ENCODE measurements at regions not wholly inside any gene's neighbourhood (a gene's known extent, or its start where the extent isn't known, plus 50 kb on each side); places are given as distances from the start of the nearest gene placed in this dataset.
"Not testable (repeated sequence)": the region's sequence is repeated elsewhere in the genome, so short reads cannot be mapped to it uniquely, and the experiment has no call there.

DNA sequence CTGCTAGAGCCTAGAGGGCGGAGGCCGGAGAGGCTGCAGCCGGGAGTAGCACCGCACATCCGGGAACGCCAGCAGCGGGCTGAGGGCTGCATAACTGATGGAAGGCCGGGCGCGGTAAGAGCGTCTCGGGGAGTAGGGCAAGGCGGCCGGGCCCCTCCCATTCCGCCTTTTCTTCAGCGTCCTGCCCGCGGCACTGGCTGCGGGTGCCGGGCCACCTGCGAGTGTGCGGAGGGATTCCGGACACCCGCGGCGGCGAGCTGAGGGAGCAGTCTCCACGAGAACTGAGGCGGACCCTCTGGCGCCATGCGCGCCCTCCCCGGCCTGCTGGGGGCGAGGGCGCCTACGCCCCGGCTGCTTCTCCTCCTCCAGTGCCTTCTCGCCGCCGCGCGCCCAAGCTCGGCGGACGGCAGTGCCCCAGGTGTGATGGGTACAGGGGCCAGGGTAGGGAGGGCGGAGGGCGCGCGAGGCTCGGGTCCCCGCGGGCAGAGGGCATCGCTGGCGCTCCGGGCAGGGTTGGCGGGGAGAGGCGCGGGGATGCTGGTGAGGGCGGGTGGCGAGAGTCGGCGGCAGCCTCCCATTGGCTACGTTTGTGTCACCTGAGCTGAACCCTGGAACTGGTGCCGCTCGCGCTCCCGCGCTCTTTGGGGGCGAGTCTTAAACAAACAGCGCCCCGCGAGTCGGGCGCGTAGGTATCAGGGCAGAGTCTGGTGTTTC is 334.4 kb downstream of the SRGAP2C start:
- DNase-seq (ENCODE audit: low spot score): peak; percentile 83

DNA sequence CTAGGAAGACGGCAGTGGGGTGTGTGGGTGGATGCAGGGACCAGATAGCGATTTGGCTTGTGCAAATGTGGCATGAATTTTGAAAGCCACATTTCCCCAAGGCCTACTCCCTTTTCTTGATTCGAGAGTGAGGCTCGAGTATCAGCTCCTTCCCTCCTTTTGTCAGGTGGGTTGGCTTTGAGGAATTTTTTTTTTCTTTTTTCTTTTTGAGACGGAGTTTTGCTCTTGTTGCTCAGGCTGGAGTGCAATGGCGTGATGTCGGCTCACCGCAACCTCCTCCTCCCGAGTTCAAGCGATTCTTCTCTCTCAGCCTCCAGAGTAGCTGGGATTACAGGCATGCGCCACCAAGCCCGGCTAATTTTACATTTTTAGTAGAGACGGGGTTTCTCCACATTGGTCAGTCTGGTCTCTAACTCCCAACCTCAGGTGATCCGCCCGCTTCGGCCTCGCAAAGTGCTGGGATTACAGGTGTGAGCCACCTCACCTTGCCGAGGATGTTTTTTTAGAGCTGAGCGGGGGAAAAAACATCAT is 335.0 kb downstream of the SRGAP2C start:
- not testable (repeated sequence) for DNase-seq (ENCODE audit: low spot score)

DNA sequence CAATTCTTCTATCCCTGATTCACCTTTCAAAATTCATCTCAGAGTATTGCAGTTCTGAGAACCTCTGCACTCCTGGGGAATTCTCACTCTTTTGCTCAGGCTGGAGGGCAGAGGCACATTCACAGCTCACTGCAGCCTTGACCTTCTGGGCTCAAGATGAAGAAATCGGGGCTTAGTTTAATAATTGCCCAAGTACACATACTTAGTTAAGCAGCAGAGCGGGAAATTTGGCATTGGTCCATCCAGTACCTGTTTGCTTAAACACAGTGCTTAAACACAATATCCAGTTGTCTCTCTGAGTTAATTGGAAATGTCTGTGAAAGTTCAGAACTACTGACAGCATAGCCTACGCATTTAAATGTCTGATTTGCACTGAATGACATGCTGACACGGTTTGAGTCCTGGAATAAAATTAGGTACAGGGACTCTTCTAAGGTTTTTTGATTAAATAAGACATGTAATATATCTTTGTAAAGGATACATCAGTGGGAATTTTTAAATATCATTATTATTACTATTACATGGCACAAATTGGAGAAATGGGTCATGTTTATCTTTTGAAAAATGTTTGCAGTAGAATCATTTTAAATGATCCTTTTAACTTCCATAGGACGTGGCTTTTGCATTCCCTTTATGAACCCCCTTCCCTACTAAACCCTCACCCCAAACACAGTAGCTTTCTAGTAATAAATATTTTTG is 337.4 kb downstream of the SRGAP2C start:
- DNase-seq (ENCODE audit: low spot score): peak; percentile 10

DNA sequence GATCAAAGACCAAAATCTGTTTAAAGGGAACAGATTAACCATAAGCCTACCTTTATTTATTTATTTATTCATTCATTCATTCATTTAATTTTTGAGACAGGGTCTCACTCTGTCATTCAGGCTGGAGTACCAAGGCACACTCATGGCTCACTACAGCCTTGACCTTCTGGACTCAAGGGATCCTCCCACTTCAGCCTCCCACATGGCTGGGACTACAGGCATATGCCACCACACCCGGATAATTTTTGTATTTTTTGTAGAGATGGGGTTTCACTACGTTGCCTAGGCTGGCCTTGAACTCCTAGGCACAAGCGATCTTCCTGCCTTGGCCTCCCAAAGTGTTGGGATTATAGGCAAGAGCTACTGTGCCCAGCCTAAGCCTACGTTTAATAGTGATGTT is 338.3 kb downstream of the SRGAP2C start:
- not testable (repeated sequence) for DNase-seq (ENCODE audit: low spot score)

DNA sequence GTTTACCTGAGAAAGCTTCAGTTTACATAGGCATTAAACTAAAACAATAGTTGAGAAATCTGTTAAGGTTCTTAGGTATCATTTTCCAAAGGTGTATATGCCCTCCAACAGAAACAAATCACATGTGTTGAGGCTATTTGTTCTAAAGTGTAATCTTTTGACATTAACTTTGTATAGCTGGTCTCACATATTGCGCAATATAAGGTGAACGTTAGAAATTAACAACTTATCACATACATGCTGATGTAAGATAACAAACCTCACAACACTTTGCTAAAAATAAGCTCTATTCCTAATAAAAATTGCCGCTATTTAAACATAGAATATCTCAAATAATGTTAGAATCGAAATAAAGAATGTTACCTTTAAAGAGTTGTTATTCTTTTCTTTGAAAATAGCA is 340.6 kb downstream of the SRGAP2C start:
- DNase-seq (ENCODE audit: low spot score): no peak

DNA sequence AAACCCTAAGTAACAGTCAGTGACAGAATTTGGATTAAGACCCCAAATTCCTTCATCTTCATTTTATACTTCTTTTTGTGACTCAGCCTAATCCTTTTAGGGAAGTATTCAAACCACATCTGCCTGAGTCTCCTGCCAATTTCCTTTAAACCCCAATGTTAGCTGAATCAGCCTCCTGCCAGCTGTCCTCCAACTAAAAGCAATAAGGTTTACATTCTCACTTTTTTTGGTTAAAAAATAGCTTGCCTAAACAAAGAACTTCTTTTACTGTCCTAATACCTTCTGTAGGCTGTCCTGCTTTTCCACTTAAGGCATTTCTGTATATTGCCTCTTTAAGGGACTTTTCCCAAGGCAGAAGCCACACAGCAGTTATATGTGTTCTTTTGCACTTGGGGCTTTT is 344.2 kb downstream of the SRGAP2C start:
- not testable (repeated sequence) for DNase-seq (ENCODE audit: low spot score)

DNA sequence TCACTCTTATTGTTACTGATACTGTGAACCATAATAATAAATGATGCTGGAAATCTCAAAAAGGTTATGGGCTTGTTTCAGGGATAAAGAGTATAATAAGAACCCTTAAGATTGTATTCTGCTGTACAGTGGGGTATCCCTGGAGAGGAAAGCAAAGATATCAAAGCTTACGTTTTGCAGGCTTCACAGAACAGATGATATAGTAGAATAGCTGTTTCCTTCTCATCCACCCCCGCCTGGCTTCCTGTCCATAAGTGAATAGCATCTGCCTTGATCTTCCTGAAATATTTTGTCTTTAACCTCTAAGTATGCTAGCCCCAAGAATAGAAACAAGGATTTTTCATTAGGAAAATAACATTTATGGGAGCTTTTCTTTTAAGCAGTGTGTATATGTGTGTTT is 345.3 kb downstream of the SRGAP2C start:
- DNase-seq (ENCODE audit: low spot score): not testable (repeated sequence)

DNA sequence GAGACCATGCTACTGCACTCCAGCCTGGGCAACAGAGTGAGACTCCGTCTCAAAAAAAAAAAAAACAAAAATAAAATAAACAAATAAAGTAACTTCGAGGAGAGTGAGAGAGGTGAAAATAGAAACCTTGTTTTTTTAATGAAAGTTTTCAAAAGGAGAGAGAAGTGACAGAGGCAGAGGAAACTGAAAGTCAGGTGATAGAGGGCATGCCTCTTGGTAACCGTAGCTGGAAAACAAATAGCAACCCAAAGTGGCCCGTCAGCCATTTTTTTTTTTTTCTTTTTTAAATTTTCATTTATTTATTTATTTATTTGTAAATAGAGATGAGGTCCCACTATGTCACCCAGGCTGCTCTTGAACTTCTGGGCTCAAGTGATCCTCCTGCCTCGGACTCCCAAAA is 347.0 kb downstream of the SRGAP2C start:
- DNase-seq (ENCODE audit: low spot score): not testable (repeated sequence)

DNA sequence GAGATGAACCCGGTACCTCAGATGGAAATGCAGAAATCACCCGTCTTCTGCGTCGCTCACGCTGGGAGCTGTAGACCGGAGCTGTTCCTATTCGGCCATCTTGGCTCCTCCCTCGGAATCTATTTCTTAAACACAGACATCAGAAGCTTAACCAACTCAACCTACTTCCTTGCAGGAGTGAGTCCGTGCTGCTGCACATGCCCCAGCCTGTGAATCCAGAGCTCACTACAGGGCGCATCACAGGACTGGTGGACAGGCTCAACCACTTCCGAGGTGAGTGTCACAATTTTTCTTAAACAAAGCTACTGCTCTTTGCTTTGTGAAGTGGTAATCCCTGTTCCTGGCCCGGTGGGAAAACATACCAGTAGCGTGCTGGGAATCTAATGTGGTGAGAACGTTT is 353.4 kb downstream of the SRGAP2C start:
- DNase-seq (ENCODE audit: low spot score): not testable (repeated sequence)

DNA sequence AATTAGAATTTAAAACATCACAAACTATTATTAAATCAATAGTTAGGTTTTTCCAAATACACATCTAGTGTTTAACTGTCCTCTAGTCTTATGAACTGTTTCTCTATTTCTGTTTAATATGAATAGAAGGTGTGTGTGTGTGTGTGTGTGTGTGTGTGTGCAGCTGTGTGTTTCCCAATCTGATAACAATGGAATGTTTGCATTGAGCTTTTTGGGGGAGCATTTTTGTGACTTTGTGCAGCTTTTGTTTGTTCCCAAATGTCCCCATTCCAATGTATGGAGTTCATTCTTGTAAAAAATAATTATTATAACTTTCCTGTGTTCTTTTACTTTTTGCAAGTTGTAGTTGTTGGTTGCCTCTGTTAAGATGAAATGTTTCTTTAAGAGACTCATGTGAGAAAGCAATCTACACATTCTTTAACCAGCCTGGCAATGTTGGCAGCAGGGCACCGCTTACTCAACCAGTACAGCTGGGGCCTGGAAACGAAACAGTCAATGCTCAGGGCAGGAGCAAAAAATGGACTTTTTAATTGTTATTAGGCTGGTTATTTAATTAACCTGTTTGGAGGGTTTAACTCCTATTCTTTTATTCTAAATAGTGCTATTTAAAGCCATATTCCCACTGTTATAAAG is 354.3 kb downstream of the SRGAP2C start:
- DNase-seq (ENCODE audit: low spot score): no peak

DNA sequence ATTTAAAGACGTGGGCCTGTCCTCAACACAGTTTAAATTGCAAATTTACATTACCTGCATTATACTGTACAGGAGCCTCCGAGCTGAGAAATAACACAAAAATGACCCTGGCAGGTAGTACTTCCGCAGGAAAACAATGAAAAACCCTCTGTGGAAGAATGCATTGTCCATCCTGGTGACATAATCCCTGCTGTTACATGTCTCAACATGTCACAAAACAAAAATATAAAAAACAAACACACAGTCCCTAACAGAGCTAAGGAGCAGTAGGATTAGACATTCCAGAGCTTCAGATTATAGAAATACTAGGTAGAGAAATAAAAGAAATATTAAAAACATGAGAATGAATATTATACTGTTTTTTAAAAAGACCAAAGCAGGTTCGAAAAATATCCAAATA is 359.2 kb downstream of the SRGAP2C start:
- not testable (repeated sequence) for DNase-seq (ENCODE audit: low spot score)

DNA sequence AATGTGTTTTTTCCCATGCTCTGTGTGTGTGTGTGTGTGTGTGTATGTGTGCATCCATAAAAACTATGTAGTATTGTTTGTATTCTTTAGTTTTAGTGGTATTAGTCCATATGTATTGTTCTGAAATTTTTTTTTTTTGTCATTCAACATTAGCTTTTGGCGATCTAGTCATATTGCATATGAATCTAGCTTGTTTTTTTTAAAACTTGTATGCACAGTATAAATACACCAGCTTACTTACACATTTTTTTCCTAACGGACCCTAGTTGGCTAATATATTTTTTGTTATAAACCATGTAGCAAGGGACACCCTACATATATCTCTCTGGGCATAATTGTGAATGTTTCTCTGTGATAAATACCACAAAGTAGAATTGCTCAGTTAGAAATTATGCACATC is 359.7 kb downstream of the SRGAP2C start:
- DNase-seq (ENCODE audit: low spot score): no peak

DNA sequence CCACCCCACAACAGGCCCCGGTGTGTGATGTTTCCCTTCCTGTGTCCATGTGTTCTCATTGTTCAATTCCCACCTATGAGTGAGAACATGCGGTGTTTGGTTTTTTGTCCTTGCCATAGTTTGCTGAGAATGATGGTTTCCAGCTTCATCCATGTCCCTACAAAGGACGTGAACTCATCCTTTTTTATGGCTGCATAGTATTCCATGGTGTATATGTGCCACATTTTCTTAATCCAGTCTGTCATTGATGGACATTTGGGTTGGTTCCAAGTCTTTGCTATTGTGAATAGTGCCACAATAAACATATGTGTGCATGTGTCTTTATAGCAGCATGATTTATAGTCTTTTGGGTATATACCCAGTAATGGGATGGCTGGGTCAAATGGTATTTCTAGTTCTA is 361.1 kb downstream of the SRGAP2C start:
- DNase-seq (ENCODE audit: low spot score): not testable (repeated sequence)

DNA sequence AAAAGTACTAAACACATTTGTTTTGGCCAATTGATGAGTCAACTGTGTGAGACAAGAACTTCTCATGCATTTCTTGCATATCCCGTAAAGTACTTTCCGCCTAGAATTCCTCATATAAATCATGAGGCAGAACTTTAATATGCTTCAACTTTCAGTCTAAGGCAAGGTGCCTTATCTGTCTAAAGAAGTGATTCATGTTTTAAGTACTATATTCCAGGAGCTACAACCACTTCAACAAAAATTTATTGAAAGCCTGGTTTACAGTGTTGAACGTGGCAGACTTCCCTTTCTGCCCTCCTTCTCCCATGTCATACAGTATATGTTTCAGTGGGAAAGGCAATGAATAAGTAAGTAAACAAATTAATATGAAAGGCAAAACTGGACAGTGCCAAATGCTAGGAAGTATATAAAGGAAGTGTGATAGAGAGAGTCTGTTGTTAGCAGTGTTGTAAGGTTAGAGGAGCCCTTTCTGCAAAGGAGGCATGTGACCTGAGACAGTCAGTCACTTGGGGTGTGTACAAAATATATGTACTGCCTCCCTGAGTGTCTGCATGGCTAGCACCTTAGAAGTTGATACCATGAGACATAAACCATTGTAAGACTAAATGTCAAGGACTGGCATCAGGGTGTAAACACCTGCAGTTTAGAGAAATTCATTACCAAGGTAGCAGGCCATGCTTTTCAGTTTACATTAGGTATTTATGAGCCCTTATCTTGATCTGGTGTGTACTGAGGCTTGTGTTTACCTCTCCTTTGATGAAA is 362.2 kb downstream of the SRGAP2C start:
- DNase-seq (ENCODE audit: low spot score): no peak

DNA sequence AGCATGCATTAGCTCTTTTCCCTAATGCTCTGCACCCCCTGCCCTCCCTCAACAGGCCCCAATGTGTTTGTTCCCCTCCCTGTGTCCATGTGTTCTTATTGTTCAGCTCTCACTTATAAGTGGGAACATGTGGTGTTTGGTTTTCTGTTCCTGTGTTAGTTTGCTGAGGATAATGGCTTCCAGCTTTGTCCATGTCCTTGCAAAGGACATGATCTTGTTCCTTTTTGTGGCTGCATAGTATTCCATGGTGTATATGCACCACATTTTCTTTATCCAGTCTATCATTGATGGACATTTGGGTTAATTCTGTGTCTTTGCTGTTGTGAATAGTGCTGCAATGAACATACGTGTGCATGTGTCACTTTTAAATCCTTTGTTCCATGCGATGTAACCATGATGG is 363.0 kb downstream of the SRGAP2C start:
- DNase-seq (ENCODE audit: low spot score): not testable (repeated sequence)

DNA sequence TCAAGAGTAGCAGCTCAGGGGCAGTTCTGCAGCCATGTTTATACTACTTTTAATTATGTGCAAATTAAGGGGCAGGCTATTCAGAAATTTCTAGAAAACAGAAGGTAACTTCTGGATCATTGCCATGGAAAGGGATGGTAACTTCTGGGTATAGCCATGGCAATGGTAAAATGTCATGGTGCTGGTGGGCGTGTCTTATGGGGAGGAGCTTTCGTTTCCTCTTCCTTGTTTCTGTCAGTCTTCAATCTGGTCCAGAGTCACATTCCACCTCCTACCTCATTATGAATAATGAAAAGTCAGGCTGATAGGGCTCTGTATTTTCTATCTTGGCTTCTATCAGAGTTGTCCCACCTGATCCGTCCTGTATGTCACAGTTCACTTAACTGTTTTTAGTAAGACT is 366.0 kb downstream of the SRGAP2C start:
- not testable (repeated sequence) for DNase-seq (ENCODE audit: low spot score)

DNA sequence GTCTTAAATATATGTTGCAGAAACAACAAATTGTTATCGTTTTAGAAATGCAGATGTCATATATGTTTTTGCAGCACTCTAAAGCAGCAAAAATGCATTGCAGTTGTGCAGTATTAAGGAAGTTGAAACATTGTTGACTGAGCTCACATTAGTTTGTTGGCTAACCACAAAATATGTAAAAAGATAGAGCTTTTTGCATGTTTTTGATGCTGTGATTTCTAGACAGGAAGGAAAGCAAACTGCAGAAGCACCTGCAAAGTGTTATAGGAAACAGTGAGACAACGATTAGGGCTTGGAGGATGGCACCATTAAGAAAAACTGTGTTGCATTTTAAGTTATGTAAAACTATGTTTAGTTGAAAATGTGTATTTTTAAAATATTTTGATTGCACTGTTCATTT is 366.7 kb downstream of the SRGAP2C start:
- DNase-seq (ENCODE audit: low spot score): not testable (repeated sequence)

DNA sequence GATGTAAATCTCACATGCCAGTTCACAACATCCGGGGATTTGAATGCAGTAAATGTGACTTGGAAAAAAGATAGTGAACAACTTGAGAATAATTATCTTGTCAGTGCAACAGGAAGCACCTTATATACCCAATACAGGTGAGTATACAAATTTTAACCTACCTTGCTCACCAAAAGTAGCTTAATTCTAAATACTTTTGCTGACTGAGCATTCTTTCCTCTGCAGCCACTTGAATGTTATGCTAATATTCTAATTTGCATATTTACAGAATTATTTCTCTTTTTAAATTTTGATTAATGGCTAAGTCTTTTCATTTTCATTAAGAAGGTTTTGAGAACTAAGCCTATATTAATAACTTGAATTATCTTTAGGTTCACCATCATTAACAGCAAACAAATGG is 371.8 kb downstream of the SRGAP2C start:
- DNase-seq (ENCODE audit: low spot score): not testable (repeated sequence)

DNA sequence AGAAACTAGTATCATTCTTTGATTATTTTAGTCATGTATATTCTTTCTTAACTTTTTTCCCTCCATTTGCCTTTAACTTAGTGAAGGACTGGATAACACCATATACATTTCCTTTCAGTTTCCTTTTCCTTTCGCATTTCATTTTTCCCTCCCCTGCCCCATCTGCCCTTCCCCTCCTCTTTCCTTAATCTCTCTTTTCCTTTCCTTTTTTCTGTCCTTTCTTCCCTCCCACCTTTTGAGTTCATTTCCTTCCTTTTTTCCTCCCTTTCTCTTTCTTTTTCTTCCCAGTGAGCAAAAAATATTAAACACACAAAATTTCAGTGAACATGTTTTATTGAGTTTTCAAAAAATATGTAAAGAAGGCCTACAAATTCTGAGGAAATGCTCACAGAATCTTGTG is 373.3 kb downstream of the SRGAP2C start:
- not testable (repeated sequence) for DNase-seq (ENCODE audit: low spot score)

DNA sequence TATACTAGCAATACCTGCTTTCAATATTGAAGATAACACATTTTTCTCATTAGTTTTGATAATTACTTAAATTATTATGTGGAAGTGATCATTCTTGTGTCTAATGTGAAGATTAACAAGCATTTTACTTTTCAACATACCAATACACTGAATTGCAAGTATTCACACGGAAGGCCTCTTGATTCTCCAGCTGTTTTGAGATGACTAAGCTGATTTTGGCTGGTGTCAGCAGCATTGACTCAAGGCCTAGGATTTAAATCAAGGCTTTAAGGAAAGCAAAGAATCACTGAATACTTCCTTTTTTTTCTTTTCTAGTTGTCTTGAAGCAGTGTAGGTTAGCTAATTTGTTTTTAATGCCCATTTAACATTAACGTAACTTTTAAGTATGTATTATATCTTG is 373.7 kb downstream of the SRGAP2C start:
- DNase-seq (ENCODE audit: low spot score): no peak

DNA sequence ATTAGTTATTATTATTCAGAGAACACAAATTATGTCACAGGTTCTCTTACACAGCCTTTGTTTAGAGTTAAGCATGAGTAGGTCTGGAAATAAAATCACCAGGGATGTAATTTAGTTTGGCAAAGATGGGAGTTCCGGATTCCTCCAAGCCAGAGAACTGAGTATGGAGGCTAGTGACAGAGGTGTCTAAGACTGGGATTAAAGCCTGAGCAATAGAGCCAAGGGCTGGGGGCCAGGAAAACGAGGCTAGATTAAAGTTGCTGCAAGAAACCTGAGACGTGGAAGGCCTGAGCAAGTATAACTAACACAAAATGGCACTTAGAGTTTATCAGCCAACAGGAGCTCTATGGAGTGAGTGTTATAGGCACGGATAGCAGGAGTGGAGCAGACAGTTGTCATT is 381.6 kb downstream of the SRGAP2C start:
- no peak for DNase-seq (ENCODE audit: low spot score)

DNA sequence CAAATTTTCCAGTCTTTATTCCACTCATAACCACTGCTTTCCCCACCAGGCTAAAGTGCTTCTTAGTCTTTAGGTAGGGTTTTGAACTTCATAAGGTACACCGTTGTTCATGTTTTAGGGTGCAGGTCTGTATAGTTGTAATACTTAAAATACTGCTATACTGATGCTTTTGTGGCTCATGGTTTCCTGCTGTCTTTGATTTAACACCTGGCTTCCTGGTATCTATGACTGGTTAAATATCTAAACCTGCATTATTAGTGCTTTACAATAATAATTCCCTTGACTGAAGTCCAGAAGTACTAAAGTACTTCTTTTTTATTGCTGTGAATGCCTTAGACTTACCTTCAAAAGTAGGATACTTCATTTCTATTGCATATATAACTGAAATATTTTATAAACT is 384.7 kb downstream of the SRGAP2C start:
- DNase-seq (ENCODE audit: low spot score): no peak
